Endothelial cell of umbilical vein (primary cell): ENCODE measurements at regions not wholly inside any gene's neighbourhood (a gene's known extent, or its start where the extent isn't known, plus 50 kb on each side); places are given as distances from the start of the nearest gene placed in this dataset.

Experiments
- BruUV-seq: library from RNA; stranded (reverse); fragments of 400-500 nt; replicated peaks from 2 replicates; lab custom pipeline; 2021; lab: Mats Ljungman, UMichigan
- CTCF ChIA-PET: fragments of 300-600, 350-600 bp; sonication (Branson Sonifier 250); formaldehyde crosslinking; loops from one replicate; lab custom pipeline; 2021; ENCODE audit warnings: antibody characterized with exemption, inconsistent platforms; lab: Charles Lee
- POLR2A ChIA-PET: fragments of 300-600, 350-600 bp; sonication (Branson Sonifier 250); formaldehyde crosslinking; loops from one replicate; lab custom pipeline; 2021; ENCODE audit warnings: antibody characterized with exemption, inconsistent platforms; lab: Charles Lee
- DNase-seq: peaks from one replicate; pipeline ENCODE4 v3.0.0-alpha.2; 2011; ENCODE audit warnings: low read depth, low spot score
- FAIRE-seq: peaks from 2 replicates; lab custom pipeline; 2011; peaks lifted over from hg19 to GRCh38; lab: Jason Lieb, UNC
- H2AFZ ChIP-seq: 2 replicates; pipeline ENCODE4 v1.6.0; 2012; ENCODE audit warnings: low read depth, low read length, control low read depth, inconsistent platforms
- H3K27ac ChIP-seq: 2 replicates; pipeline ENCODE4 v1.5.1; 2011; ENCODE audit warnings: low read depth, mild to moderate bottlenecking, control low read depth, low read length, moderate library complexity; ENCODE audit not compliant: insufficient read depth
- H3K27me3 ChIP-seq, 2 experiments: 2 replicates each; pipeline versions ENCODE4 v1.6.0 to v1.6.1; 2011; ENCODE audit warnings: low read length in 2 of 2, mixed read lengths in 1 of 2; ENCODE audit not compliant: control insufficient read depth in 2 of 2, insufficient read depth in 2 of 2
- H3K36me3 ChIP-seq, 2 experiments: 2 replicates in 1 of 2; 3 replicates in 1 of 2; pipeline ENCODE4 v1.5.1; 2011; ENCODE audit warnings: low read length in 2 of 2, mild to moderate bottlenecking in 1 of 2, moderate library complexity in 1 of 2; ENCODE audit not compliant: control insufficient read depth in 2 of 2, insufficient read depth in 2 of 2; ENCODE audit errors: extremely low read depth in 1 of 2
- H3K4me1 ChIP-seq: 3 replicates; pipeline ENCODE4 v1.5.1; 2011; ENCODE audit warnings: mild to moderate bottlenecking, low read length; ENCODE audit not compliant: control insufficient read depth, insufficient read depth; ENCODE audit errors: extremely low read depth
- H3K4me2 ChIP-seq: 2 replicates; pipeline ENCODE4 v1.6.1; 2011; ENCODE audit warnings: low read length, control low read depth, mixed read lengths; ENCODE audit not compliant: insufficient read depth
- H3K4me3 ChIP-seq, 3 experiments: fragments of 200-600 bp in 1 of 3; sonication (generic), shearing (Covaris generic) in 1 of 3; replicated peaks in 1 of 3; 2 replicates each; pipeline ENCODE4 v1.5.1; 2011 to 2016; ENCODE audit warnings: control low read depth in 3 of 3, low read length in 3 of 3, mild to moderate bottlenecking in 2 of 3, inconsistent platforms in 1 of 3, low read depth in 1 of 3, moderate library complexity in 1 of 3; ENCODE audit not compliant: insufficient read depth in 1 of 3
- H3K79me2 ChIP-seq: 2 replicates; pipeline ENCODE4 v1.6.0; 2012; ENCODE audit warnings: low read length, inconsistent platforms; ENCODE audit not compliant: control insufficient read depth, insufficient read depth
- H3K9ac ChIP-seq: replicated peaks from 2 replicates; pipeline ENCODE3; 2011; ENCODE audit warnings: low read length, control low read depth; ENCODE audit not compliant: insufficient read depth; ENCODE audit errors: extremely low read depth
- H3K9me1 ChIP-seq: replicated peaks from 3 replicates; pipeline ENCODE4 v1.6.0; 2011; ENCODE audit warnings: mild to moderate bottlenecking, low read length; ENCODE audit not compliant: control insufficient read depth, insufficient read depth; ENCODE audit errors: extremely low read depth
- H3K9me3 ChIP-seq: replicated peaks from 2 replicates; pipeline ENCODE4 v1.5.1; 2012; ENCODE audit warnings: low read length, inconsistent platforms; ENCODE audit not compliant: control insufficient read depth, insufficient read depth
- H4K20me1 ChIP-seq: replicated peaks from 2 replicates; pipeline ENCODE3; 2011; ENCODE audit warnings: mild to moderate bottlenecking, low read length; ENCODE audit not compliant: control insufficient read depth, insufficient read depth; ENCODE audit errors: extremely low read depth
- EZH2 ChIP-seq: IDR thresholded peaks from 2 replicates; pipeline ENCODE4 v1.6.1; 2012; ENCODE audit warnings: borderline replicate concordance, low read depth, mild to moderate bottlenecking, moderate library complexity, low read length, inconsistent platforms; ENCODE audit not compliant: severe bottlenecking
- FOS ChIP-seq: IDR thresholded peaks from 2 replicates; pipeline ENCODE4 v1.6.1; 2011; ENCODE audit warnings: mild to moderate bottlenecking, low read length, moderate library complexity, borderline replicate concordance; ENCODE audit not compliant: insufficient read depth
- GATA2 ChIP-seq: IDR thresholded peaks from 2 replicates; pipeline ENCODE4 v1.7.0; 2011; ENCODE audit warnings: low read depth, mild to moderate bottlenecking, moderate library complexity, mixed read lengths, low read length; ENCODE audit not compliant: insufficient read length, insufficient read depth
- JUN ChIP-seq: IDR thresholded peaks from 2 replicates; pipeline ENCODE4 v1.6.1; 2011; ENCODE audit warnings: borderline replicate concordance, low read depth; ENCODE audit not compliant: insufficient read length, insufficient read depth
- MYC ChIP-seq: IDR thresholded peaks from one replicate; pipeline ENCODE4 v1.6.1; 2011; ENCODE audit warnings: mild to moderate bottlenecking, low read depth, low read length
- POLR2A ChIP-seq: IDR thresholded peaks from 2 replicates; pipeline ENCODE4 v1.6.1; 2012; ENCODE audit warnings: low read depth, mild to moderate bottlenecking, control low read depth, low read length
- POLR2AphosphoS5 ChIP-seq: IDR thresholded peaks from 2 replicates; pipeline ENCODE4 v1.6.1; 2012; ENCODE audit warnings: low read depth, mild to moderate bottlenecking, control low read depth, low read length, moderate library complexity; ENCODE audit not compliant: insufficient read depth
- dilution Hi-C: fragments of 300-500 bp; cut with MboI; formaldehyde crosslinking; loops from one replicate; pipeline ENCODE4 v1.15.0; 2019; ENCODE audit warnings: low sequenced_read_pairs; ENCODE audit not compliant: extremely low pct_ligation_motif_present
- intact Hi-C: fragments of 100-400 bp; cut with micrococcal nuclease; formaldehyde crosslinking; loops from one replicate; pipeline ENCODE4 v1.10.0; 2022
- TF ChIP-seq, protein P1 (sequence below), 2 donors: IDR thresholded peaks; 1 replicate in 1 of 2; 2 replicates in 1 of 2; pipeline ENCODE4 v1.5.1; 2011; ENCODE audit warnings: low read length in 2 of 2, mild to moderate bottlenecking in 2 of 2, moderate library complexity in 2 of 2, control low read depth in 1 of 2, inconsistent platforms in 1 of 2, low read depth in 1 of 2; ENCODE audit not compliant: insufficient read depth in 1 of 2; ENCODE audit errors: extremely low read depth in 1 of 2
- TF ChIP-seq, protein P2 (sequence below): IDR thresholded peaks from 2 replicates; pipeline ENCODE4 v1.6.1; 2011; ENCODE audit not compliant: insufficient read depth, insufficient read length

DNA sequence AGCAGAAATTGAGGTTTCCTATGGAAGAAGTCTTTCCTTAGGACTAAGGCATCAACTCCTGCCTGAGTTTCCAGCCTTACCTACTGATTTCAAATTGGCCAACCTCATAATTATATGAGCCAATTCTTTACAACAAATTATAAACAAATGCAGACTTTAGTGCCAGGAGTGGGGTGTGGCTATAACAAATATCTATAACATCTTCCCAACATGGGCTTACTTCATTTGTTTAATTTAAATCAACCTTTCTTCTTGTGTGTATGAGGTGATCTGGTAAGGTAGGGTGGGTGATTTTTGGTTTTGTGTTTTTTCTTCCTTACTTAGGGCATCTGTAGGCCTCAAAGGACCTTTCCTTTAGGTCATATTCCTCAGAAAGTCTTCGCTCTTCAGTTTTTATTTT lies 354.9 kb downstream of the SHANK2 start:
- TF ChIP-seq MYC: no peak
- TF ChIP-seq, protein P1, sequence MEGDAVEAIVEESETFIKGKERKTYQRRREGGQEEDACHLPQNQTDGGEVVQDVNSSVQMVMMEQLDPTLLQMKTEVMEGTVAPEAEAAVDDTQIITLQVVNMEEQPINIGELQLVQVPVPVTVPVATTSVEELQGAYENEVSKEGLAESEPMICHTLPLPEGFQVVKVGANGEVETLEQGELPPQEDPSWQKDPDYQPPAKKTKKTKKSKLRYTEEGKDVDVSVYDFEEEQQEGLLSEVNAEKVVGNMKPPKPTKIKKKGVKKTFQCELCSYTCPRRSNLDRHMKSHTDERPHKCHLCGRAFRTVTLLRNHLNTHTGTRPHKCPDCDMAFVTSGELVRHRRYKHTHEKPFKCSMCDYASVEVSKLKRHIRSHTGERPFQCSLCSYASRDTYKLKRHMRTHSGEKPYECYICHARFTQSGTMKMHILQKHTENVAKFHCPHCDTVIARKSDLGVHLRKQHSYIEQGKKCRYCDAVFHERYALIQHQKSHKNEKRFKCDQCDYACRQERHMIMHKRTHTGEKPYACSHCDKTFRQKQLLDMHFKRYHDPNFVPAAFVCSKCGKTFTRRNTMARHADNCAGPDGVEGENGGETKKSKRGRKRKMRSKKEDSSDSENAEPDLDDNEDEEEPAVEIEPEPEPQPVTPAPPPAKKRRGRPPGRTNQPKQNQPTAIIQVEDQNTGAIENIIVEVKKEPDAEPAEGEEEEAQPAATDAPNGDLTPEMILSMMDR (IDR thresholded peaks at IDR 0.05; ENCODE audit: extremely low read depth in 1 of 2, insufficient read depth in 1 of 2, low read depth in 1 of 2, low read length in 2 of 2): no peak
- TF ChIP-seq EZH2: no peak
- TF ChIP-seq POLR2A: no peak
- intact Hi-C loops (no loop called here), dilution Hi-C loops (no loop called here)
- CTCF ChIA-PET: no interaction called here
- Histone ChIP-seq H4K20me1 (no peaks in the 10 kb centered on the region), H3K4me2 (no peak overlapping the region), H3K36me3 (no peaks in the 10 kb centered on the region), H3K9me3 (peaks cover 7% of the 10 kb centered on the region), H3K9me1 (no peaks in the 10 kb centered on the region), H3K27me3 (no peaks in the 10 kb centered on the region), H2AFZ (no peak overlapping the region), H3K9ac (no peak overlapping the region), H3K4me3 (no peak overlapping the region), H3K27ac (no peak overlapping the region), H3K4me1 (no peaks in the 10 kb centered on the region), H3K79me2 (no peaks in the 10 kb centered on the region)
- POLR2A ChIA-PET: no interaction called here
- no TSS peak for BruUV-seq
- FAIRE-seq (no peak), DNase-seq (no peak)

DNA sequence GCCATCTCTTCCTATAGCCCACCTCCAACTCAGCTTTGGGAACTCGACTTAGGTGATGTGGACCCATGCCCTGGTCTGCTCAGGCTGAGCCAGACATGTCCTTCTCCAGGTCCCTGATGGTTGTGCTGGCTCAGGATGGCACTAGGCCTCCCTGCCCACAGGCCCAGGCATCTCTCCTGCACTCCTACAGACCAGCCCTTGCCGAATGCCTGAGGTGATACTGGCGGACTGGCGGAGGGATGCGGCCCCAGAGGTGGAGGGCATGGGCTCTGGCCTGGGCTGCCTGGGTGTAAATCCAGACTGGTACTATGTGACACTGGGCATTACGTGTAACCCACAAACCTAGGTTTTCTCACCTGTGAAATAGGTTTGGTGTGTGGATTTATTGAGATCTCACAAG lies 352.8 kb downstream of the SHANK2 start:
- H3K79me2 ChIP-seq: no peaks in the 10 kb centered on the region
- no peak overlapping the region for H3K9ac ChIP-seq
- H3K27me3 ChIP-seq: no peaks in the 10 kb centered on the region
- H3K4me3 ChIP-seq: no peak overlapping the region
- no peaks in the 10 kb centered on the region for H4K20me1 ChIP-seq
- no peak overlapping the region for H2AFZ ChIP-seq
- no peak for FAIRE-seq
- intact Hi-C loops: no loop called here
- no peak for DNase-seq
- ChIA-PET CTCF (no interaction called here), POLR2A (no interaction called here)
- H3K27ac ChIP-seq: no peak overlapping the region
- H3K4me1 ChIP-seq: no peaks in the 10 kb centered on the region
- TF ChIP-seq EZH2 (no peak), MYC (no peak), FOS (no peak), JUN (no peak), GATA2 (no peak), POLR2AphosphoS5 (no peak), POLR2A (no peak)
- TF ChIP-seq, protein P2, sequence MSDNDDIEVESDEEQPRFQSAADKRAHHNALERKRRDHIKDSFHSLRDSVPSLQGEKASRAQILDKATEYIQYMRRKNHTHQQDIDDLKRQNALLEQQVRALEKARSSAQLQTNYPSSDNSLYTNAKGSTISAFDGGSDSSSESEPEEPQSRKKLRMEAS: no peak
- TF ChIP-seq, protein P1 (IDR thresholded peaks at IDR 0.05; ENCODE audit: extremely low read depth in 1 of 2, insufficient read depth in 1 of 2, low read depth in 1 of 2, low read length in 2 of 2): no peak
- no peaks in the 10 kb centered on the region for H3K36me3 ChIP-seq
- H3K4me2 ChIP-seq: no peak overlapping the region
- peaks cover 7% of the 10 kb centered on the region for H3K9me3 ChIP-seq
- BruUV-seq: no TSS peak
- H3K9me1 ChIP-seq: no peaks in the 10 kb centered on the region
- dilution Hi-C loops: no loop called here
